AG10803 (cell line): ENCODE measurements at regions not wholly inside any gene's neighbourhood (a gene's known extent, or its start where the extent isn't known, plus 50 kb on each side); places are given as distances from the start of the nearest gene placed in this dataset.
"Not testable (repeated sequence)": the region's sequence is repeated elsewhere in the genome, so short reads cannot be mapped to it uniquely, and the experiment has no call there.

ENCODE experiments used
- DNase-seq: peaks from one replicate; pipeline ENCODE4 v3.0.0; 2010; ENCODE audit warnings: low read depth
- H3K4me3 ChIP-seq: 2 replicates; pipeline ENCODE4 v1.5.1; 2011; ENCODE audit warnings: mild to moderate bottlenecking, low read length, control low read depth
- CTCF ChIP-seq: conservative IDR thresholded peaks from 2 replicates; pipeline ENCODE4 v1.5.1; 2011; ENCODE audit warnings: mild to moderate bottlenecking, low read length, control low read depth, inconsistent platforms

- TF ChIP-seq CTCF, result no peak
- peak; percentile 91 for DNase-seq
These were observed 59.6 kb upstream of the LIFR start for GRCh38 chr5:38615981-38616451.

GRCh38 chr5:38618154-38618553, 61.7 kb upstream of the LIFR start:
- no peak overlapping the region for H3K4me3 ChIP-seq
- no peak for TF ChIP-seq CTCF
- DNase-seq, result no peak

More at GRCh38 chr5:38615981-38616451, 59.6 kb upstream of the LIFR start:
- H3K4me3 ChIP-seq, result no peak overlapping the region

- no peak for DNase-seq
- no peak for TF ChIP-seq CTCF
- H3K4me3 ChIP-seq, result no peak overlapping the region
These were observed 64.9 kb upstream of the LIFR start for GRCh38 chr5:38621331-38621730.

GRCh38 chr5:38621840-38622437, 65.5 kb upstream of the LIFR start:
- H3K4me3 ChIP-seq, result no peak overlapping the region
- DNase-seq, result no peak
- TF ChIP-seq CTCF, result no peak

- H3K4me3 ChIP-seq, result no peak overlapping the region
- DNase-seq, result no peak
- TF ChIP-seq CTCF, result no peak
These were observed 66.3 kb upstream of the LIFR start for GRCh38 chr5:38622723-38623129.

- DNase-seq, H3K4me3 ChIP-seq: not testable (repeated sequence)
These were observed 68.1 kb upstream of the LIFR start for GRCh38 chr5:38624541-38624940.

- H3K4me3 ChIP-seq, DNase-seq: not testable (repeated sequence)
These were observed 74.9 kb upstream of the LIFR start for GRCh38 chr5:38631376-38631775.

GRCh38 chr5:38634568-38635369, 78.3 kb upstream of the LIFR start:
- no peak for DNase-seq
- H3K4me3 ChIP-seq, result no peak overlapping the region
- TF ChIP-seq CTCF, result no peak
